ENCODE measurements at regions not wholly inside any gene's neighbourhood (a gene's known extent, or its start where the extent isn't known, plus 50 kb on each side); places are given as distances from the start of the nearest gene placed in this dataset.

DNA sequence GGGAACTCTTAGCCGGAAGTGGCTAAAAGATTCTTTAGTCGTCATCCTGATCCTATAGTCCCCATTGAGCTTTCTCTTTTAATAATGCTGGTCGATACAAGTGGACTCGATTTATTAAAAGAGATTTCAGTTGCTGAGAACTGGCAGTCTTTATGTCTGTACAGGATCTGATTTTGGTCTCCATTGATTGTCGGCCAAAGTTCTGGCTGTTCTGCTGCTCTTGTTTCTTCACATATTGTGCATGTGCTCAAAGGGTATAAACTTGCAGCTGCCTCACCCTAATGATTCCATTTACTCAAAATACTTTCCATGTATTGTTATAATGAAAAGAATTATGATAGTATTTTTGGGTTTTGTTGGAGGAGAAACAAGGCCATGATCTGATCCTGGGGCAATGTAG lies 100.7 kb upstream of the CTTNBP2 start:
- no peak for DNase-seq (ENCODE audit: low read depth in 2 of 2)

- DNase-seq (ENCODE audit: low read depth in 2 of 2), result no peak
These were observed 101.7 kb upstream of the CTTNBP2 start for GRCh38 chr7:117974891-117975290.

DNA sequence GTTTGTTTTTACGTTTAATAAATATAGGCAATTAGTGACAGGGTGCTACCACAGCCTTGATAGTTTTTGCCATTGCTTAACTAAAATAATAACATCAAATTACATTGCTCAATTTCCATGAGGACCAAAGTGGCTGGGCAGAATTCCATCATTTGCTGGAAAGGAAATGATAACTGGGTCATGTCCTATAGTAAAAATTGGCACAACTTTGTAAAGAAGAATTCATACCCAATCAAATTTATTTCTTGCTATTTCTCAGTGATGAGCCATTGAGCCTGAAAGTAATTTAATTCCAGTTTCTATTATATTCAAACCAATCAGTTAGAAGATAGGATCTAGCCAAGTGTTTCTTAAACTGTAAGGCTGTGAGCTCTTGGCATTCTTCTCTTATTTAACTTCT lies 102.2 kb upstream of the CTTNBP2 start:
- DNase-seq (ENCODE audit: low read depth in 2 of 2), result no peak

GRCh38 chr7:117979954-117980497 lies 106.8 kb upstream of the CTTNBP2 start:
- DNase-seq (ENCODE audit: low read depth in 2 of 2), result no peak

DNA sequence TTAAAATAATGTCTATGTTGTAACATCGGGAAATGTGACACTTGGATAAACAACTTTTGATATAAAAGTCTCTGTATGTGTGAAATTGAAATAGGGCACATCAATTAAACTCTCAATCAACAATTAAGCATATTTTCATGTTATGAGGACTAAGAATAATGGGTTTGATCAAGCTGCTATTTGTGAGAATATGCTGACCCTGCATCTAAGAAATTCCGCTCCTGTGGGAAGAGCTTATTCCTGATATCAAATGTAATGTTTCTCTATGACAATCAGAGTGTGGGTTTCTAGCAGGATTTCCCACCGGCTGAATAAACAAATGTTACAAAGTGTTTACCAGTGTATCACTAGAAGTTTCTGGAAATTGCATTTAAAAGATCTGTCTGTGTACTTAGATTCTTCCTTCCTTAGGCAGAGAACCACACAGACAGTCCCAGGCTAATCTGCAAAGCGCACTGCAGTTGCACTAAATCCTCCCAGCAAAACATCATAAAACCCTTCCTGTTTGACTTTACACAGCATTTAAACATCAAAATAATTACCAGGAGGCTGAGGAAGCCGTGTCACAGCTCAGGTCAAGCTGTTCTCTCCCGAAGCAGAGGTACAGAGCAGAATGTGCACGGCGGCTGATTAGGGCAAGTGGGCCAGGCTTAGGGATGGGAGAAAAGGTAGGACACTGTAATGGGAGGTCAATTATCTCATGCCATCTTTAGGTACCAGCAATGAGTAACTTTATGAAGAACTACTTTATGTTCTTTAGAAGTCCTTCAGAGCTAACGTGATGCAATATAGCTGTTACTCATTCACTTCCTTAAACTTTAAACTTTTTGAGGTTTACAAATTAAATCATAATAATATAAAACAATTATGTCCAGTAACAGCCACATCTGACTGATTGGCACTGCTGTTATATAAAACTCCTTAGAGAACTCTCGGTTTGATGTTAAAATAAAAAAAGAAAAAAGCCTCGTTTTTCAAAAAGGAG lies 109.1 kb upstream of the CTTNBP2 start:
- no peak for DNase-seq (ENCODE audit: low read depth in 2 of 2)

DNA sequence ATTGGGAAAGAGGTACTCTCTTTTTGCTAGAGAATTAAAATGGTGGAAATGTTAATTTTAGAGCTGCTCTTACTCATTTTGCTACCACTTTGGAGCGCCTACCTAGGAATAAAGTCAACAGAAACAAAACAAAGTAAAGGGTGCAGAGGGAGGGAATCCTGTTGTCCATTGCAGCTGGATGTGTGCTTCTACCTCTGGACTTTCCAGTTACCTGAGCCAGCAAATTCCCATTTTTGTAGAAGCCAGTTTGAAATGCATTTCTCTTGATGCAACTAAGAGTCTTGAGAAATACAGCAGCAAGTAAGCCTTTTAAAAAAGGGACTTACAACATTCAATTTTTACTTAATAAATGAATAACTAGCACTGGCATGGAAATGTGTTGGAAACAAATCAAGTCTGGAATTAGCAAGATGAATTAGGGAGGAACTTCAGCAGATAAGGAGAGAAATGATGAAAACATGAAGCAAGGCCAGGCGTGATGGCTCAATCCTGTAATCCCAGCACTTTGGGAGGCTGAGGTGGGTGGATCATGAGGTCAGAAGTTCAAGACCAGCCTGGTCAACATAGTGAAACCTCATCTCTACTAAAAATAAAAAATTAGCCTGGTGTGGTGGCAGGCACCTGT lies 113.5 kb upstream of the CTTNBP2 start:
- DNase-seq (ENCODE audit: low read depth in 2 of 2), result no peak

DNA sequence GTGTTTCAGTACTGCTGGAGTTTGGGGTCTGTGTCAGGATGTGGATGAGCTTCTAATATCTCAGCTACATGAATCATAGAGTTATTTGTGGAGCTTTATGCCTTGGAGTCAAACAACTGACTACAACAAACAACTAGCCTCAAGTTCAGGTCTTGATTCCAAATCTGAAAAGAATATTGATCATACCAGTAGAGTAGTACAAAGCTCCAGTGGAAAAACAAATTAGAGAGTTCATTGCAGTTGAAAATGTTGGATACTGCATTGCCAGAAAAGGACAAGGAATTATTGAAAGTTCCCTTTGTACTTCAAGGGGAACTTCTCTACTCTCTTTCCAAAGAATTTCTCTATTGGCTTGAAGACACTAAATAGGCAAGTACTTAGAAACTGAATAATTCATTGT lies 117.6 kb upstream of the CTTNBP2 start:
- no peak for DNase-seq (ENCODE audit: low read depth in 2 of 2)

DNA sequence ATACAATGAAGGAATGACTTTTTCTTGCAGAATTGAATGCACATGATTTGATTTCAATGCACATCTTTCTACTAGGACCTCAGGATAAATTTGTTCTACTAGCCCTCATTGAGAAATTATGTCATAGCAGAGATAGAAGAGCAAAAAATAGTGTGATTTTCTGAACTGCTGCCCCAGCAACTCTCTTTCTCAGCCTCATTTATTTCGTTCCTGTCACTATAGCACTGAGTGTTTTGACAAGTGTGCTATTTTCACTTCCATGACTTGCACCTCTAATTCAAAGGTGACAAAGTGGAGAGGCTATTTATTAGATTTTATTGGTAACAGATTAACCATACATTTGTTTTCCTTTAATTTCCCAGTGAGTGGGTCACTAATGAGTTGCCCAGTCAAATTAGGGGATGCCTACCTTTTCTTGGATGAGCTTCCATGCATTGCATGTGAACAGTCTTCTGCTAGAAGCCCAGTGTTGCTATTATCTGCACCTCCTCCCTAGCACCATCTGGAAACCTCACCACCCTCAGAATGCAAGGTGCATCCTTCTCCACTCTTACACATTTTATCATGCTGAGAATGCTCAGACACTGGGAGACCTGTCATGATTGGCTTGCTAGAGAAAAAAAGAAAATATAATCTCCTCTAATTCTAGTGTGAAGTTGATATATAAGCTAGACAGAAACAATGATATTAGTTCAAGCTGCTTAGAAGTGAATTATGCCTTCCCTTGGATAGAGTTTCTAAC lies 119.6 kb upstream of the CTTNBP2 start:
- no peak for DNase-seq (ENCODE audit: low read depth in 2 of 2)

- DNase-seq (ENCODE audit: low read depth in 2 of 2), result no peak
These were observed 120.2 kb upstream of the CTTNBP2 start for GRCh38 chr7:117993377-117994003.

DNA sequence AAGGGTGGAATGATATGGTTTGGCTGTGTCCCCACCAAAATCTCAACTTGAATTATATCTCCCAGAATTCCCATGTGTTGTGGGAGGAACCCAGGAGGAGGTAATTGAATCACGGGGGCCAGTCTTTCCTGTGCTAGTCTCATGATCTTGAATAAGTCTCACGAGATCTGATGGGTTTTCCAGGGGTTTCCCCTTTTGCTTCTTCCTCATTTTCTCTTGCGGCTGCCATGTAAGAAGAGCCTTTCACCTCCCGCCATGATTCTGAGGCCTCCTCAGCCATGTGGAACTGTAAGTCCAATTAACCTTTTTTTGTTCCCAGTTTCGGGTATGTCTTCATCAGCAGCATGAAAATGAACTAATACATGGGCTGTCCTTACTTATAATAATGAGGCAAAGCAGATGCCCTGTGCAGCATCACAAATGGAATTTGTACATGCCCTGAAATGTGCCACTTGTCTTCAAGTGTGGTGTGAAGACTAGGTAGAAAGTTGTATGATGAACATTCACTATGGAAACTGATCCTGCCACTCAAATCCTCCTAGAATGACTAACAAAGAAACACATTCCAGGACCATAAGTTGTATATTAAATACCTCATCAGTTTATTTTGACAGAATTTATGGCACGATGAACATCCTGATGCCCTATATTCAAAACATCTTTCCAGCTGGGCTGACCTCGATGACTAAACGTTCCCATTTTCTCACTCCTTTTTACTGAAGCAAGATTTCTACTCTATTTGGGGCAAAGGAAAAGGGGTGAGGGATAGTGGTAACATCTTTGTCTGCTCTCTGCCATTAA lies 122.8 kb upstream of the CTTNBP2 start:
- DNase-seq (ENCODE audit: low read depth in 2 of 2), result no peak

- DNase-seq (ENCODE audit: low read depth in 2 of 2), result no peak
These were observed 124.9 kb upstream of the CTTNBP2 start for GRCh38 chr7:117997862-117998825.

DNA sequence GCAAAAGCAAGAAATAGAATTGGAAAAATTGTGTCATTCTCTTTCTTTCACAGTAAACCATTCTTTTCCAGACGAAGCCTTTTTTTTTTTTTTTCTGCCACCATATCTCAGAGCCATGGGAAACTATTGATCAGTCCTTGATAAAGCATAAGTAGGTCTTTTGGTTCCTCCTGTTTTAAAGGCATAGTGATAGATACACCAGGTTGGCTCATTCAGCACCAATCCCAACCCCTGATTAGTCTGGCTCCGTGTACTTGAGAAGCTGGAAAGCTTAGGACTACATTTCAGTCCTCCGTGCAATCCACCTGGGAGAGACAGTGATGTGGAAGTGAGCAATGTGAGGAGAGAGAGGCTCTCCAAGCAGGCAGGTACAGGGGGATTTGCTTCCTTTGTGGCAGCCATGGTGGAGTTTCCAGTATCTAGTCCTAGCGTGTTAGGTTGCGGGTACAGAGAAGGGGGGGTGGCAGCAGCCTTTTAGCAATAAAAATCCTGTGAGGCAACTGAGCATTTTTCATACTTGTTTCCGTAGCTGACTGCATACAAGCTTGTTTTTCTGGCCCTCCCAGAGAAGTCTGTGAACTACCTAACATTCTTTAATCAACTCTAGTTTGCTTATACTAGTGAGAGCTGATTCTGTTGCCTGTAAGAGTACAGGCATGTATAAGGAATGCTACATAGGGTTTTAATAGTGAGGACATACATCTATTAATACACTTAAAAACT lies 127.4 kb upstream of the CTTNBP2 start:
- no peak for DNase-seq (ENCODE audit: low read depth in 2 of 2)

DNA sequence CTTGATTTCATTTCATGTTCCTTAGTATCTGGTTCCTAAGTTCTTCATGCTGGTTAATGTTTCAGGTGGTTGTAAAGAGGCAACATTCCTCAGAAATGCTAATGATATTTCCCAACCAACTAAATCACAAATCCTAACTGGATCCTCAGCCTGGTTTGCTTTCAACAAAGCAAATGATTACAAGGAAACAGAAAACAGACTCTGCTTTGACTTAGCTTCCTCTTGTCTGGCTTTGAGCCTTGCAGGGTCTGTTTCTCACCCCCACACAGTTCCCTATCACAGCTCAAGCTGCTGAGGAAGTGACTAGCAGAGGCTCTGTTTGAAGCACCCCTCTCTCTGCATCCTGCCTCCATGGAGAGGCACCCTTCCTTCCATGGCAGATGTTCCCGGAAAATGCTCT lies 130.2 kb upstream of the CTTNBP2 start:
- DNase-seq (ENCODE audit: low read depth in 2 of 2), result no peak

DNA sequence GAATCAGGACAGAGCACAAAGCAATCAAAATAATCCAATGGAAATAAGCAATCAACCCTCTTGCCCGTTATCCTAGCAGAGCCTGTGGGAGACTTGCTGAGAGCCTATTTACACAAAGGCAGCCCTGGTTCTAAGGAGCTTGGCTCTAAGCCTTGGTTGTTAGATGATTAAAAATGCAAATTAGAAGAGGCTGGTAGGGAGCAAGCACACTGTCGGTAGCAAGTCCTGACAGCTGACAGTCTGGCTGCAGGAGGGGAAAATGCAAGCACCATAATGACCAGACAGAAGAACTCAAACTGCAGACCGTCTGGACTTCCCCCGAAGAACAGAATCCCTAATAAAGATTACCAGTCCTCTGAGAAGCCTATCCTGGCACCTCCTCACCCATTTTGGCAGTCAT lies 131.8 kb upstream of the CTTNBP2 start:
- no peak for DNase-seq (ENCODE audit: low read depth in 2 of 2)

- DNase-seq (ENCODE audit: low read depth in 2 of 2), result no peak
These were observed 133.7 kb upstream of the CTTNBP2 start for GRCh38 chr7:118006979-118007378.

- no peak for DNase-seq (ENCODE audit: low read depth in 2 of 2)
These were observed 136.2 kb upstream of the CTTNBP2 start for GRCh38 chr7:118009419-118009818.

DNA sequence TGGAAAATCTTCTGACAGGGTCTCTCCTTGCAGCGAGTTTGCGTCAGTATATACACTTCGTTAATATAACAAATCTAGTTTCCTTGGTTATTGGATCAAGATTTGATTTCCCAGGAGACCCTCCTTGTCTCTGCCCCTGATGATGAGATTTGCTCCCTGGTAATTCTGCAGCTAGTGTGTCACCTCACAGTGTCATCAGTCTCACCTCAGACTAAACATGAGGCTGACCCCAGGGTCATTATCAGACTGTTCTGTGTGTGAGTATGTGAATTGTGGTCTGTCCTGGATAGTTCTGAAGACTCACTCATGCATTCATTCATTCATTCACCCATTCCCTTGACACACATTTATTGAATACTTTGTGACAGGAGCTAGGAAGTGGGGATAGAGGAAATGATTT lies 138.4 kb upstream of the CTTNBP2 start:
- DNase-seq (ENCODE audit: low read depth in 2 of 2), result no peak

- no peak for DNase-seq (ENCODE audit: low read depth in 2 of 2)
These were observed 140.2 kb upstream of the CTTNBP2 start for GRCh38 chr7:118013252-118014010.
